Right ventricle myocardium superior (tissue), 1 donor: ENCODE measurements at regions not wholly inside any gene's neighbourhood (a gene's known extent, or its start where the extent isn't known, plus 50 kb on each side); places are given as distances from the start of the nearest gene placed in this dataset.

Source experiments
- ATAC-seq: fragments of 200-7000 bp; cut with Tn5 transposase; one replicate; pipeline ENCODE4 v1.9.1; 2020; ENCODE audit warnings: mild to moderate bottlenecking; ENCODE audit not compliant: poor library complexity
- DNase-seq: peaks from one replicate; pipeline ENCODE4 v3.0.0-alpha.2; 2020
- intact Hi-C: fragments of 100-400 bp; cut with DNase I; formaldehyde crosslinking; loops from one replicate; pipeline ENCODE4 v1.11.2; 2022
- donor health status: DM: no; HTN: yes; CAD: no; lungs with severe emphysema.

DNA sequence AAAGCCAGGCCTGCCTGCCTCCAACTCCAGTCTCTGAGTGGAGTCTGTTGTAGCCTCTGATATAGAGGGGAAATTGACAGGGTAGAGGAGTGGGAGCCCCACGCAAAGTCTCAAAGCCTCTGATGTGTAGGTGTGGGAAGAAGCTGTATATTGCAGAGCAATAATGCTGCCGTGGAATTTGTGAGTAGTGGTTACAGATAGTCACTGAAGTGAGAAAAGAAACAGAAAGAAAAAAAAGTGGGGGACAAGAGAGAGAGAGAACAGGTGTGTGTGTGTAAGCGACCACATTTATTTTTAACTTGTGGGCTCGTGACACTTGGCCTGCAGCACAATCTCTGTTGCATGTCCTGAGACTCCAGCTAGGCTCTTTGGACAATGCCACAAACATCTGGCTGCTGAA is 227.8 kb downstream of the NSG2 start:
- DNase-seq (no peak), ATAC-seq (no peak)
- intact Hi-C loops, result no loop called here

DNA sequence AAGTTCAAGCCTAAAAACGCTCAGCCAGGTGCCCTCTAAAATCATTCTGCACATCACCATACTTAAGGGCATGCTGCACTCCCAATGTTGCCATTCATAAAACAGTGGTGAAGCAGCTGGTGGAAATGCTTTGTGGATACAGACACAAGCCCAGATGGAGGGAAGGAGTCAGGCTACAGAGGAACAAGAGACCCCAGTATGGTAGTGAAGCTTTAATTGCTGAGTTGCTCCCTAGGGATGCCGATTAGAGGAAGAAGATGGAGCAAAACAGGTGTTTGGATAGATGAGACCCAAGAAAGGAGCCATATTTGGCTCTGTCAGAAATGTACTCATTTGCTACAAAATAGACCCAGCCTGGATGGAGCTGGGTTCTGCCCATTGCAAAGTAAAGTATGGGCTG is 230.5 kb downstream of the NSG2 start:
- no peak for ATAC-seq
- no peak for DNase-seq
- intact Hi-C loops, result no loop called here

DNA sequence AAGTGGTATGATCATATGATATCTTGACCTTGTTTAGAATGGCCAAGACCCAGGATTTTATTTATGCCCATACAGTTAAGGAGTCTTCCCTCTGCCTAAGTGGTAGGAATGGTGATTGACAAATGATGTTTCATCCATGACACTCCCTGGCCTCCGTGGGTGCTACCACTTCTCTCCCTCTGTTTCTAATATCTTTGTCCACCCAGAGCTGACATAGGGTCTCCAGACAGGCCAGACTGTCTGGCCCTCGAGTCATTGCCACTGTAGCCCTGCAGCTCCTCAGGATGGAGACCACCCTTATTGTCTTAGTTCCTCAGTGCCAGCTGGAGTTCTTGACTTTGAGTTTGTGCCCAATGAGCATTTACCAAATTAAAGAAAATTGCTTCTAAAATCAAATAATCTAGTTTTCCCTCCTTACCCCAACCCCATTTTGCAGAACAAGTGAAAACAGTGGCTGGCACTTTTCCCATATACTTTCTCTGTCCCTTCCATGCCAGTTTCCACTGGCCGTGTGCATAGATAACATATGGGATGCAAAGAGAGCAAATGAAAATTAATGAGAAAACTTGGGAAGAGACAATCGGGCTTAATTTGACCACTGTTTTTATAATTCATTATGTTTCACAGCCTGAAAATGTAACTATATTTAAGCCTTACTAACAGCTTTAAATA is 235.7 kb downstream of the NSG2 start:
- intact Hi-C loops, result no loop called here
- no peak for ATAC-seq

DNA sequence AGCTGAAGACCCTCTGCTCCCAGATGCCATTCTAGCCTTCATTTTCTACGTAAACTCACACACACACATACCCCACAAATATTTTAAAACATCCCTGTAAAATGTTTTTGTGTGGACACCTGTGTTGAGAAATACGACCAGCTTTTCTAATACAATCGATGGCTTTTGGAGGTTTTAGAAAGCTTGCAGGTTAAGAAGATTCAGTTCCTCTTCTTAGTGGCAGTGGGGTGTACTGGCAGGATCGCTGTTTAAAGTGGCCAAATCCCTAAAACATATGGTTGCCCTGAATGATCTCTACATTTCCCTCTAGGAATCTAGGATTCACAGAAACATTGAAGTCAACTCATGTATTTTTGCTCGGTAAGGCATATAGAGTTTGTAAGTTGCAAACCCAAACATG is 236.3 kb downstream of the NSG2 start:
- DNase-seq (no peak), ATAC-seq (no peak)
- intact Hi-C loops, result no loop called here

More for the DNA sequence above, 235.7 kb downstream of the NSG2 start:
- no peak for DNase-seq

DNA sequence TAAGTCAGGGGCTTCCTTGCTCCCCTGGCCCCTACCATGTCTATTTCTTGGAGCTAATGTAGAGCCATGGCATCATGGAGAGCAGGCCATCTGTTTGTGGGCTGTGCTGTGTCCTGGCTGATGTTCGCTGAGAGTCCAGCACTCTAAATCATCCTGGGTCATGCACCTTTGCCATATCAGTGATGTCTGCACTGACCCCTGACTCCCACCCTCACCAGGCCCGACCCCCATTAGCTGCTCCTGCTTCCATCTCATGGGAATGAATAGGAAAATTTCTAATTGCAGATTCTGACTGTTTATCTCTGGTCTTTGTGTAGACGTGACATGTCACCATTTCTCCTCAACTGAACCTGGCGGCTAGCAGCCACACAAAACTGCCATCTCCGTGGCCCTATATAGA is 236.9 kb downstream of the NSG2 start:
- DNase-seq, result no peak
- ATAC-seq, result no peak
- intact Hi-C loops, result no loop called here

DNA sequence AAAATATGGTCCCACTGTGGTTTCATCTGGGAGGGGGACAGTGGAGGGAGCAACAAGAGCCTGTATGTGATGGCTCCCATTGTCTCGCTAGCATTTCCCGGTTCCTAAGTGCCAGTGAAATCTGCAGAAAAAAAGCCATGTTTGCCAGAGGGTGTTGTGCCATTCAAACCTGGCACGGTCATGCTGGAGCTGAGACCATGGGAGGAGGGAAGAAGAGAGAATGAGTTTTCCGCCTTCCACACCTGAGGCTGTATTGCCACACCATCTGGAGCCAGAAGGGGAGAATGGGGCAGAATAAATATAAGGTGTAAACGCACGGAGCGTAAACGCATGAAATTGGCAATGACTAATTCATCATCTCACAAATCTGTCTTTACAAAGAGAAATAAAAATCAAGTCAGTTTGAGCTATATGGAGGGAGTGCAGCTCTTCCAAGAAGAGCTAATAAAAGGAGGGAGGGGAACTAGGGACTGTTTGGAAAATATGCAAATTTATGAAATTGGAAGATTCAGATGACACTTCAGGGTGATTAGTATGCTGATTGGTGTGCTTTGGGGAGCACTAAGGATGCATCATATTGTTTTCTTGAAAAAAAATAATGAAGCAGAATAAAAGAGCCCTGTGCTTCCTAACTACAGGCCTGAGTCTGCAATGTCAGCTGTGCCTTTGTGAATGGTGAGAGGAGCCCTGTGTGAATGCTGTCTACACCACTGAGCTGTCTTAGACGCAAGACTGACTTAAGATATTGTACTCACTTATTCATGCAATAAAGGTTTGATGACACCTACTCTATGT is 237.9 kb downstream of the NSG2 start:
- ATAC-seq (no peak), DNase-seq (no peak)
- intact Hi-C loops, result no loop called here

DNA sequence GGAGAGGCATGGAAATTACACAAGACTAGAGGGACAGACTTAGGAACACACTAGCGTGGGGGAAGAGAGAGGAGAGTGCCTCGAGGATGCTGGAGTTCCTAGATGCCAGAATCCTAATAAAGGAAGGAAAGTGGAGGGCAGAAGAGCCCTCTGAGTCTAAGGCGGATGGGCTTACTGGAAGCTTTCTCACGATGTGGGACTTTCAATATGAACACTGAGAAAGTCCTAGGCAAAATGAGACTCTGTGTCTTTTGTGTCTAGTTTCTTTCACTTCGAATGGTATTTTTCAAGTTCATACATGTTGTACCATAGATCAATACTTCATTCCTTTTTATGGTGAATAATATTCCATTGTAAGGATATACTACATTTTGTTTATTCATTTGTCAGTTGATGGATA is 239.4 kb downstream of the NSG2 start:
- intact Hi-C loops, result no loop called here
- ATAC-seq (no peak), DNase-seq (no peak)

DNA sequence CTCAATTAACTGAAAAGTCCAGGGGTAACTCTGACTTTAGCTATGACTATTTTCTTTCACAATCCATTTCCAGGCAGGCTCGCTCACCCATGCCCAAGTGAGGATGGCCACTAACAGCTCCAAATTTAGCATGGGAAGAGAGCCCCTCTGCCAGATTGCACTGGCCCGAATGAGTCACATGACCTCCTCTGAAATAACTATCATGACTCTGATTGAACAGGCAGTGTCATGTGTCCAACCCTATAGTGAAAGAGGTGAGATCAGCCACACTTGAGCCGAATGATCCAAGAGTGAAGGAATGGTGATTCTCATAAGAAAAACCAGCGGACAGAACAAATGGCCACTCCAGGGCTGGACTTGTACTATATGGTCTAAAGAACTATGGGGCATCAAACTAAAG is 242.3 kb downstream of the NSG2 start:
- ATAC-seq (no peak), DNase-seq (no peak)
- intact Hi-C loops, result no loop called here

DNA sequence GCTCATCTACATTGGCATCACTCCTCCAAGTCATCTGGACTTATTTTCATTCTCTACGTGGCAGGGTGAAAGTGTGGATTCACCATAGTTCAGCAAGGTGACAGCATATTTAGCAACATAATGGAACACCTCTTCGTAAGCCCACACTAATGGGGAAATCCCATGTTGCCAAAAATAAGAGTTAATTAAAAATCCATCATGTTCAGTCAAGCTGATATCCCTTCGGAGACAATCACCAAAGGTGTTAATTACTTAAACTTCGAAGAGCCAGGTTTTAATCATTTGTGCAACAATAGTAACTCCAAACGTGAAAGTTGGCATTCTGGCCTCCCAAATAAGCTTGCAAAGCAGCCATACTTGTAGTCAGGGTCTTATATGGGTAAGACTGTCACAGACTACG is 242.9 kb downstream of the NSG2 start:
- DNase-seq (no peak), ATAC-seq (no peak)
- intact Hi-C loops, result no loop called here

DNA sequence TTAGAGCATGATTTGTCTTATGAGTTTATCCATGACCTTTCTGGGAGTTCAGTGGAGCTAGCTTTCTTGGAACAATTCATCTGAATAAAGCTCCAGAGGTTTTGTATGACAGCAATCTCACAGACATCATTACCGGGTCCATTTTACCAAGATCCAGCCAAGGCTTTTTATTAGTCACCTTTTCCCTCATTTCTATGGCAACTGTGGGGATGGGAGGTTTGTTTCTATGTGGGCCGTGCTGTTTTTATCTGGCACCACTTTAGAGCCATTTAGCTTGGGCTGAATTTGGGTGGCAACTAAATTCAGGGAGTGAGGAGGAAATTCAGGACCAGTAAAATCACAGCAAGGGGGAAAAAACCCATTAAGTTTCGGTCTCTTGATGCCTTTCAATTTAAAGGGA is 245.7 kb downstream of the NSG2 start:
- no peak for DNase-seq
- ATAC-seq, result no peak
- intact Hi-C loops, result no loop called here

DNA sequence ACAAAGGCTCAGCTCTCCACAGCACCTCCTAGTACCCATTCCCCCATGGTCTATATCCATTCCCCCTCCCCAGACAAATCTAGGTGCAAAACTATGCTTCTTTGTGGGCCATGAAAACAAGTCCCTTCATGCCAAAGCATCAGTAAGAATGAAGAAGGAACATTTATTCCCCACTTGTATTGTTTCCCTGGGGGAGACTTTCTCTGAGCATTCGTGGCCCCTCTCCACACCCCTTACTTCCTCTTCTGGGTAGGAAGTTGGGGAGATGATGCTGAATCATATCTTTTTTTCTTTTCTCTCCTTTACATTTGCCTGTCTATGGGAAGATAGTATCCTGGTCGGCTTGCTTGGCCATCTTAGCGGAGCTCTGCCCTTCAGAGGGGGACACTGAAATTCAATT is 246.8 kb downstream of the NSG2 start:
- DNase-seq, result no peak
- intact Hi-C loops, result no loop called here
- no peak for ATAC-seq

DNA sequence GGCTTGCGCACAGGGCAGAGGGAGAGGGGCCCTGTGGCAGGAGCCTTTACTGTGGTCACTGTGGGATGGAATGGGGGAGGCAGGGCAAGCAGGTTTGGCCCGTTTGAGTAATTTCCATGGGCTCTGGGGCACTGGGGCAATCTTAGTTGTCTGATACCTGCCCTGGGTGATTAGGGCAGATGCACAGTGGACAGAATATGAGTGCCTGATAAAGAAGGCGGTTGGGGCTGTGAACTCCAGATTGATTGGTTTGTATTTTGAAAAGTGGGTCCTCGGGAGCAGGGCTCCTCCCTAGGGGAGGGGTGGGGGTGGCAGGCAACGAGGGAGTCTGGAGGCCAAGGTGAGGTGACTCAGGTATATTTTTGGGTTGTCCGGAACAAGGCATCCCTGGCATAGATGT is 247.5 kb downstream of the NSG2 start:
- ATAC-seq, result no peak
- no peak for DNase-seq
- intact Hi-C loops, result no loop called here

DNA sequence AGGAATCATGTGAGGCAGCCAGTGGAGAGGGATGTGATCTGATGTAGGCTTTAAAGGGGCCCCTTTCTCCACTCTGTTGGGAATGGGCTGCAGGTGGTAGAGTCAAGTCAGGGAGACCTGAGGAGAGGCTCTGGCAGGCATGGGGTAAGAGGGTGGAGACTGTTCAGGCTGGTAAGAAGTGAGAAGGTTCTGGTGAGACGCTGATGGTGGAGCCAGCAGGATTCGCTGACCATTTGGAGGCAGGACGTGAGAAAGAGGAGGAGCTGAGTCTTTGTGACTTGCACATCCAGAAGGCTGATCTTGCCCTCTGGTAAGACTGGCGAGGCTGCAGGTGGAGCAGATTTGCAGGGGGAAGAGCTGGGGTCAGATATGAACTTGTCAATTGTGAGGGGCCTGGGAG is 248.0 kb downstream of the NSG2 start:
- ATAC-seq (no peak), DNase-seq (no peak)
- intact Hi-C loops, result no loop called here

DNA sequence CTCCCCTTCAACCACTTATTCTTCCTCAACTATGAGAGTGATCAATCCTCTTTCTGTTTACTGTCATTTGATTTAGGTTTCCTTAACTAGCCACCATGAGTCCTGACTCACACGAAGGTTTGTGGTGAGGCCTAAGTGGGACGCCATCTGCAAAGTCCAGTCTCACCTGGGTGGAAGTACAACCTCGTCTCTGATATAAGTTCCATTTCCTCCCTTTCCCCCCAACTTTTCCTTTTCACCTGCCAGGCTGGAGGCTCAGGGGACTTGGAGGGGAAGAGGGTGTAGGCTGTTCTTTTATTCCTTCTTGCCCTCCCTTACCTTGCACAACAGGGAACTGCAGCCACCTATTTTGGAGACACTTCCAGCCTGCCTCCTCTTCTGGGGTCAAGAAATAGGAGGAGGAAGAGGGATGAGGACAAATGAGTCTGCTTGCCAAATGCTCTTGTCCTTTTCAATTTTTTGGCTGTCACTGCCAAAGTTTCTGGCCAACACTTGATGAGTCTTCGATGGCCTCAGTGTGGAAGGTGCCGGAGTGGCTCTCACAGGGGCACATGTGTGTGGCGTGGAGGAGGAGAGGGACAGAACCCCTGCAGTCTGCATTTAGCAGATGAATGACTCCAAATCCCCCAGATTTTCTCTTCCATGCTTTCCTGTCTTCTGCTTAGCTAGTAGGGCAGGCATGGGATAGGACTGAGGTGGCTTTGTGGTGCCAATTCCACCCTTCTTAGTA is 249.6 kb downstream of the NSG2 start:
- no peak for DNase-seq
- no peak for ATAC-seq
- intact Hi-C loops, result no loop called here

DNA sequence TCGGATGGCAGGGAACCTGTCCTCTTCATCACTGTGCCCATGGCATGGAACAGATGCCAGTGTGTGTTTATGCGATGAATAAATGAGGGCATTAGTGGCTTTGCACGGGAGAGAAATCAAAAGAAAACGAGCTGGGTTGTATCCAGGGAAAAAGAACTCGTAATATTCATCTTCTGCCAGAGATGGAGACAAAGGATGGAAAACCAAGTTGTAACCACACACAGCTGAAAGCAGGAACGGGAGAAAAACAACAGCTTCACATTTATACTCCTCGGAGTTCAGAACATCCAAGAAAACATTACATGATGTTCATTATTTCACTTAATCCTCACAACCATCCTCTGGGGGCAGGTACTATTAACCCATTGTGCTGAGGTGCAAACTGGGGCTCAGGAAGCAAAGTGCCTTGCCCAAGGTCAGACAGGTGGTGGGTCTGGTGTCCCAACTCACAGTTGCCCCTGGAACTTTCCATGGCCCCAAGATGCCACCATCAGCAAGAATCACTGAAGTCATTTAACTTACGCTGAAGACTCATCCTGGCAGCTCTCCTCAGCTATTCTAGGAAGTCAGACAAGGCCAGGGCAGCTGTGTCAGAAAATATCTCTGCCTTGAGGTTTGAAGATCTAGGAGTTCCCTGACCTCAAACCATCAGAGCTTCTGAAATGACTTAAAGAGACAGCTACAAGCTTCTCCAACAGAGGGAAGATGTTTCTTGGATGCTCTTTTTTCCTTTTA is 250.4 kb downstream of the NSG2 start:
- ATAC-seq (peak; percentile 29), DNase-seq (no peak)
- intact Hi-C loops, result no loop called here

DNA sequence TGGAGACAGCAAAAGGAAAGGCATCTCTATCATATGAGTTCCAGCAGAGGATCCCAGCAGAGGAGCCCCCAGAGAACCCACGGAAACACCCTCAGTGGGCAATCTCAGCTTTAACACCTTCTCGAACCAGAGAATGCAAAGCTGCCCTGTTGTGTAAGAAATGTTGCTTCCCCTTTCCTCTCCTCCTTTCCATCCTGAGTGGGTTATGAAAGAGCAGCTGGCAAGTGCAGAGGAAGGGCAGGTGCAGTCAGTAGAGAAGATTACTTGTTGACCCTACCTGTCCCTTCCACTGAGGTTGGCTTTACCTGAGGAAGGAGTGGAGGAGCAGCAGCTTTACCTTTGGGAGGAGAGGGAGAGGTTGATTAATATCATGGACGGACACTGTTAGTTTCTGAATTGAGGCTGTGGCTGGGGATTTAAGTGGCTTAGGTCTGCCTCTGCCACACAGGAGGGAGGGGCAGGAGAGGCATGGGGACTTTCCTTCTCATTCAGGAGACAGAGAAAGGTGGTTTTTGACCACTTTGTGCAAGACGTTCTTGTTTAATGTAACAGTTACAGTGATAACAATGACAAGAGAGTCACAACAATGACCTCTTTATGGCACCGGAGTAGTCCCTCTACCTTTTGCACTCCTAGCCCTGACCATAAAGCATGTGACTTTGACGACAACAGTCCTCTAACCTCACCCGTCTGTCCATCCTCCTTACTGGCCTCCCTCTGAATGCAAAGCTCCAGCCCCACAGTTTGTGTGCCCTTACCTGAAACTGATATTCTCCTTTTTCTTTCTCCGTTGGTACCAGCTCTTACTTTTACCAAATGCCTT is 254.8 kb downstream of the NSG2 start:
- intact Hi-C loops, result no loop called here
- DNase-seq, result no peak
- no peak for ATAC-seq

DNA sequence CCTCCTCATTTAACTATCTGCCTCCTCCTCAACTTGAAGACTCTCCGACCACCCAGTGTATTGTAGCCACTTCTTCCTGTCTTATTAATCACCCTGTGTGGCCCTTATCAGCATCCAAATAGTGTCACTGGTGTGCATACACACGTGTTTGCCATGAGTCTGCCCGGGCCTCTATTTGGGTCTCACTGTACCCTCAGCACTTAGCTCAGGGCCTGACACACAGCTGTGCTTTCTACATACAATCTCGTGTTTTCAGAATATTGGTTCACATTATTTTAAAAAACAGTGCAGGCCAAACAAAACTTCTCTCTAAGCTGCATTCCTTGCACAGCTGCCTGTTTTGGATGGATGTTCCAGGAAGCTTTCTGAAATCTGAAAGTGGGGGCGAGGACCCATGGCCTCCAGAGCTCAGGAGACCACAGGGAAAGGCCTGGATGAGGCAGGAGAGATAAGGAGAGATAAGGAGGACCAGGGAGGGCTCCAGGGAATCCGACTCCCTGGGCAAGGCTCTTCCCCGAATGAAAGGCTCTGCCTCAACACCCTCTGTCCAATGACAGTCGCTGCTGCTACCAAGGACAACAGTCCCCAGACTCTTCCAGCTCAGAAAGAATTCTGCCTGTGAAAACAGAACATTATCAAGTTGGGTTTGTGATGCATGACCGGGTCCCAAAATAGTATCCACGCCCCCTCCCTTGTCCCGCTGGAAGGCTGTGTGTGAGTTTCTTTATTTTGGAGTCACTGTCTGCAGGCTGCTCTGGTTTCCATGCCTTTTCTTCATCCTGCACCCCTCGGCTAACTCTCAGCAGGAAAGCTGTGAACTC is 255.6 kb downstream of the NSG2 start:
- peak; percentile 85 for ATAC-seq
- intact Hi-C loops, result no loop called here
- DNase-seq, result no peak
